Left ventricle myocardium inferior (tissue), 1 donor: ENCODE measurements at regions not wholly inside any gene's neighbourhood (a gene's known extent, or its start where the extent isn't known, plus 50 kb on each side); places are given as distances from the start of the nearest gene placed in this dataset.

Source experiments
- DNase-seq: peaks from one replicate; pipeline ENCODE4 v3.0.0-alpha.2; 2020
- H3K27ac ChIP-seq: fragments of 200-600 bp; replicated peaks from 2 replicates; pipeline ENCODE4 v1.8.0; 2021
- H3K27me3 ChIP-seq: fragments of 200-600 bp; 2 replicates; pipeline ENCODE4 v1.8.0; 2021; ENCODE audit warnings: low read depth
- H3K36me3 ChIP-seq: fragments of 200-600 bp; 2 replicates; pipeline ENCODE4 v1.8.0; 2021
- H3K4me1 ChIP-seq: fragments of 200-600 bp; 2 replicates; pipeline ENCODE4 v1.8.0; 2021
- H3K4me3 ChIP-seq: fragments of 200-600 bp; 2 replicates; pipeline ENCODE4 v1.8.0; 2021; ENCODE audit warnings: mild to moderate bottlenecking, moderate library complexity
- H3K9me3 ChIP-seq: fragments of 200-600 bp; replicated peaks from 2 replicates; pipeline ENCODE4 v1.8.0; 2021
- CTCF ChIP-seq: fragments of 200-600 bp; IDR thresholded peaks from 2 replicates; pipeline ENCODE4 v1.8.0; 2021; ENCODE audit warnings: antibody characterized with exemption, mild to moderate bottlenecking, borderline replicate concordance
- intact Hi-C: fragments of 100-400 bp; cut with micrococcal nuclease; formaldehyde crosslinking; loops from one replicate; pipeline ENCODE4 v1.11.0; 2022
- donor health status: DM: no; HTN: yes; CAD: no; lungs with severe emphysema.

- Histone ChIP-seq H3K27me3 (no peaks in the 10 kb centered on the region), H3K4me3 (no peak overlapping the region), H3K36me3 (no peaks in the 10 kb centered on the region), H3K4me1 (no peaks in the 10 kb centered on the region), H3K27ac (no peak overlapping the region), H3K9me3 (peaks cover 6% of the 10 kb centered on the region)
- intact Hi-C loops: no loop called here
- TF ChIP-seq CTCF: no peak
- DNase-seq: no peak
These were observed 798.1 kb downstream of the PDHA2 start for GRCh38 chr4:96637971-96638412.

- no peak for DNase-seq
- Histone ChIP-seq H3K27ac (no peak overlapping the region), H3K4me1 (no peaks in the 10 kb centered on the region), H3K9me3 (peaks cover 6% of the 10 kb centered on the region), H3K4me3 (no peak overlapping the region), H3K36me3 (no peaks in the 10 kb centered on the region), H3K27me3 (no peaks in the 10 kb centered on the region)
- TF ChIP-seq CTCF: no peak
- intact Hi-C loops: no loop called here
These were observed 800.0 kb downstream of the PDHA2 start for GRCh38 chr4:96639932-96640331.

- no peak overlapping the region for H3K4me3 ChIP-seq
- no peaks in the 10 kb centered on the region for H3K4me1 ChIP-seq
- no peaks in the 10 kb centered on the region for H3K27me3 ChIP-seq
- no peak for DNase-seq
- no peaks in the 10 kb centered on the region for H3K36me3 ChIP-seq
- TF ChIP-seq CTCF: no peak
- peaks cover 18% of the 10 kb centered on the region for H3K9me3 ChIP-seq
- no peak overlapping the region for H3K27ac ChIP-seq
- intact Hi-C loops: no loop called here
These were observed 802.6 kb downstream of the PDHA2 start for GRCh38 chr4:96642490-96642889.

GRCh38 chr4:96646146-96646545 is 806.3 kb downstream of the PDHA2 start:
- Histone ChIP-seq H3K27me3 (no peaks in the 10 kb centered on the region), H3K4me1 (no peaks in the 10 kb centered on the region), H3K36me3 (no peaks in the 10 kb centered on the region), H3K4me3 (no peak overlapping the region), H3K27ac (no peak overlapping the region), H3K9me3 (peaks cover 12% of the 10 kb centered on the region)
- DNase-seq: no peak
- TF ChIP-seq CTCF: no peak
- intact Hi-C loops: no loop called here

GRCh38 chr4:96649536-96649935 is 809.6 kb downstream of the PDHA2 start:
- H3K4me1 ChIP-seq: no peaks in the 10 kb centered on the region
- intact Hi-C loops: no loop called here
- no peak overlapping the region for H3K4me3 ChIP-seq
- H3K36me3 ChIP-seq: no peaks in the 10 kb centered on the region
- H3K27me3 ChIP-seq: no peaks in the 10 kb centered on the region
- TF ChIP-seq CTCF: no peak
- DNase-seq: no peak
- H3K27ac ChIP-seq: no peak overlapping the region
- H3K9me3 ChIP-seq: peaks cover 12% of the 10 kb centered on the region

- Histone ChIP-seq H3K36me3 (no peaks in the 10 kb centered on the region), H3K4me1 (no peaks in the 10 kb centered on the region), H3K27me3 (no peaks in the 10 kb centered on the region), H3K9me3 (no peaks in the 10 kb centered on the region), H3K27ac (no peak overlapping the region), H3K4me3 (no peak overlapping the region)
- no peak for TF ChIP-seq CTCF
- intact Hi-C loops: no loop called here
- DNase-seq: no peak
These were observed 812.3 kb downstream of the PDHA2 start for GRCh38 chr4:96652158-96652557.
